ENCODE measurements at regions not wholly inside any gene's neighbourhood (a gene's known extent, or its start where the extent isn't known, plus 50 kb on each side); places are given as distances from the start of the nearest gene placed in this dataset.

DNA sequence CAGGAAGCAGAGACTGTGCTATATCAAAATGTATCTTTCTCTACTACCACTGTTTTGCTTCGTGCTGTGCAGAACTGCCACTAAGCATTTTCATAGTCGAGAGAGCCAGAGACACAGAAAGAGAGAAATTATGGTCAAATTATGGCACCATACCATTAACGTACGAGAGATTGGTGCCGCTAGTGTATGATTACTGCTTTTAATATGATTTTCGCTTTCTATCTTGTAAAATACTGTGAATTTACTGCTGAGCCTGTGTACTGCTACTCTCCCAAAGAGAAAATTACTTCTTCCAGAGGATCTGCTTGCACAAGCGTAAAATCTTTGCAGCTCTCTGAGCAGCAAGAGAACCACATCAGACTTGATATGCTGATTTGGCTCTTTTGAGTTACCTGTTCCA is 71.1 kb upstream of the ZNF281 start:
- WGBS, 2 experiments, result 93 to 95% methylated on average over 7 of the region's 7 CpGs
- H3K27me3 ChIP-seq (ENCODE audit: control insufficient read depth, insufficient read depth, low read length, poor library complexity, severe bottlenecking), result no peaks in the 10 kb centered on the region
- no peaks in the 10 kb centered on the region for H3K4me1 ChIP-seq (ENCODE audit: control insufficient read depth, insufficient read depth, low read length)
- H3K9me3 ChIP-seq (ENCODE audit: control insufficient read depth, low read length), result no peaks in the 10 kb centered on the region
- H3K4me3 ChIP-seq (ENCODE audit: insufficient read depth, low read depth, low read length), result no peak overlapping the region
- H3K27ac ChIP-seq (ENCODE audit: insufficient read depth, low read depth, low read length, poor library complexity, severe bottlenecking), result peak overlapping the region; percentile 1
- no peaks in the 10 kb centered on the region for H3K36me3 ChIP-seq (ENCODE audit: control insufficient read depth, insufficient read depth, low read length)

DNA sequence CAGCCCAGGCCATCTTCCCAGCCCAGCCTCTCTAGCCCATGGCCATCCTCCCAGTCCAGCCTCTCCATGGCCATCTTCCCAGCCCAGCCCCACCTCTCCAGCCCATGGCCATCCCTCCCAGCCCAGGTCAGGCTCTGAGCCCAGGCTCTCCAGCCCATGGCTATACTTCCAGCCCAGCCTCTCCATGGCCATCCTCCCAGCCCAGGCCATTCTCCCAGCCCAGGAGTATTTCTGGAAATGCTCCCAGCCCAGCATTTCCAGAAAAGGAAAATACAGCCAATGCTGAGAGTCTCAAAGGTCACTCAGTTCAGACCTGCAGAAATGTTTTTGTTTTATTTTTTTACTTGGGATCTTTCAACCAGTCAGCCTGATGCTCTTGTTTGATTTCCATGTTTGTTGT is 70.0 kb upstream of the ZNF281 start:
- no peaks in the 10 kb centered on the region for H3K4me1 ChIP-seq (ENCODE audit: control insufficient read depth, insufficient read depth, low read length)
- no peaks in the 10 kb centered on the region for H3K27me3 ChIP-seq (ENCODE audit: control insufficient read depth, insufficient read depth, low read length, poor library complexity, severe bottlenecking)
- H3K36me3 ChIP-seq (ENCODE audit: control insufficient read depth, insufficient read depth, low read length), result no peaks in the 10 kb centered on the region
- no peaks in the 10 kb centered on the region for H3K9me3 ChIP-seq (ENCODE audit: control insufficient read depth, low read length)
- no peak overlapping the region for H3K27ac ChIP-seq (ENCODE audit: insufficient read depth, low read depth, low read length, poor library complexity, severe bottlenecking)
- no peak overlapping the region for H3K4me3 ChIP-seq (ENCODE audit: insufficient read depth, low read depth, low read length)

DNA sequence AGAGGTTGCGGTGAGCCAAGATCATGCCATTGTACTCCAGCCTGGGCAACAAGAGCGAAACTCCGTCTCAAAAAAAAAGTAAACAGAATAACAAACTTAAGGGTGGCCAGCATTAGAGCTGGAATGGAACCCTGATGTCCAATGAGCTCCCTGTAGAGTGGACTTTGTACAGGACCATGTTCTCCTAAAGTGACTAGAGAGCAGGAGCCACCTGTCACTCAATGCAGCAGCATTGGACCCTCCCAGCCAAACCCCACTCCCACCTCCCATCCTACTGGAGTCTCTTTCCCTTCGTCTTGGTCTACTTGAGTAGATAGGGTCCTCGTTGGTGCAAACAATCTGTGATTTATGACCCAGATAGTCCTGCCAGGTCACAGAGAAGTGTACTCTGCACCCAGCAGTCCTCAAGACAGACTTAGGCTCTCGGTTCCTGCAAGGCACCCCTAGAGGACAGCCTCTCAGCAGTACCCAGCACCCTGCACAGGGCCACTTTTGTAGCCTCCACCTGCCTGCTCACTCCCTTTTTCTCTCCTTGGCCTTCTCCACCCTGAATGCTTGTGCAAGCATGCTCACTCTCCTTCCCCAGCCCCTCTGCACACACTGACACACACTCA is 69.2 kb upstream of the ZNF281 start:
- Histone ChIP-seq H3K27ac (ENCODE audit: insufficient read depth, low read depth, low read length, poor library complexity, severe bottlenecking) (no peak overlapping the region), H3K27me3 (ENCODE audit: control insufficient read depth, insufficient read depth, low read length, poor library complexity, severe bottlenecking) (no peaks in the 10 kb centered on the region), H3K4me3 (ENCODE audit: insufficient read depth, low read depth, low read length) (no peak overlapping the region), H3K36me3 (ENCODE audit: control insufficient read depth, insufficient read depth, low read length) (no peaks in the 10 kb centered on the region), H3K9me3 (ENCODE audit: control insufficient read depth, low read length) (no peaks in the 10 kb centered on the region), H3K4me1 (ENCODE audit: control insufficient read depth, insufficient read depth, low read length) (no peaks in the 10 kb centered on the region)
- 91 to 92% methylated on average over 6 of the region's 6 CpGs for WGBS, 2 experiments

DNA sequence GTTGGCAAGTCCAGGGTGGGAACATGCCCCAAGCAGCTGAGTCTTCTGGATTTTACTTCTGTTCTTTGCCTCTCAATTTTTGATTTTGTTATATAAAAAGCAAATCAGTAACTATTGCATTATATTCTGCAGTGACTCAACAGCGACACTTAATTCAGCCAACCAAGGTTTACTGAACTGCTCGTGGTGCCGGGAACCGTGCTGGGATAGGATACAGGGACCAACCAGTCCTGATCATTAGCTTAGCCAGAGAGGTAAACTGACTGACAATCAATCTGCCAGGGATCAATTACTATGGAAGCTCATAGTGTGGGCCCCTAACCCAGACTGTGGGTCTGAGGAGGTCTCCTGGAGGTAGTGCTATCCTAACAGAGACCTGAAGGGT is 68.4 kb upstream of the ZNF281 start:
- 94 to 97% methylated on average over 4 of the region's 4 CpGs for WGBS, 2 experiments
- no peaks in the 10 kb centered on the region for H3K27me3 ChIP-seq (ENCODE audit: control insufficient read depth, insufficient read depth, low read length, poor library complexity, severe bottlenecking)
- H3K9me3 ChIP-seq (ENCODE audit: control insufficient read depth, low read length), result no peaks in the 10 kb centered on the region

DNA sequence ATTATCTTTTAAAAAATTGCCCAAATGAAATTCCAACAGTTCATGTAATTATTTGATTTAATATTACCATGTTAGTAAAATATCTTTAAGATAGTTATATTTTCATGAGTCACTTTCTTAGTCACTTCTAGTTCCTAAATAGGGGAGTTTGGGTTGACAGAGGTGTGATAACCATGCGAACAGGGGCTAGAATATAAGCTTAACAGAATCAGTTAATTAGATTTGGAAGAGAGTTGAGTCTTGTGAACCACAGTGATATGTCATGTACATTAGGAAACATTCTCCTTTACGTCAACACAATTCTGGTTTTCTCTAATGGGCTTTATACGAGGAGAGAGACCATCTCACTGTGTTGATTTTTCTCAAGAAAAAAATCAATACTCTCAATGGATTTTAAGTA is 64.8 kb upstream of the ZNF281 start:
- H3K27ac ChIP-seq (ENCODE audit: insufficient read depth, low read depth, low read length, poor library complexity, severe bottlenecking), result no peak overlapping the region
- WGBS, 2 experiments, result 83 to 98% methylated on average over 1 to 3 of the region's 3 CpGs
- H3K27me3 ChIP-seq (ENCODE audit: control insufficient read depth, insufficient read depth, low read length, poor library complexity, severe bottlenecking), result no peaks in the 10 kb centered on the region
- no peaks in the 10 kb centered on the region for H3K4me1 ChIP-seq (ENCODE audit: control insufficient read depth, insufficient read depth, low read length)
- H3K4me3 ChIP-seq (ENCODE audit: insufficient read depth, low read depth, low read length), result no peak overlapping the region
- no peaks in the 10 kb centered on the region for H3K36me3 ChIP-seq (ENCODE audit: control insufficient read depth, insufficient read depth, low read length)
- H3K9me3 ChIP-seq (ENCODE audit: control insufficient read depth, low read length), result no peaks in the 10 kb centered on the region

More for the DNA sequence above, 68.4 kb upstream of the ZNF281 start:
- Histone ChIP-seq H3K4me1 (ENCODE audit: control insufficient read depth, insufficient read depth, low read length) (no peaks in the 10 kb centered on the region), H3K27ac (ENCODE audit: insufficient read depth, low read depth, low read length, poor library complexity, severe bottlenecking) (no peak overlapping the region), H3K4me3 (ENCODE audit: insufficient read depth, low read depth, low read length) (no peak overlapping the region), H3K36me3 (ENCODE audit: control insufficient read depth, insufficient read depth, low read length) (no peaks in the 10 kb centered on the region)

DNA sequence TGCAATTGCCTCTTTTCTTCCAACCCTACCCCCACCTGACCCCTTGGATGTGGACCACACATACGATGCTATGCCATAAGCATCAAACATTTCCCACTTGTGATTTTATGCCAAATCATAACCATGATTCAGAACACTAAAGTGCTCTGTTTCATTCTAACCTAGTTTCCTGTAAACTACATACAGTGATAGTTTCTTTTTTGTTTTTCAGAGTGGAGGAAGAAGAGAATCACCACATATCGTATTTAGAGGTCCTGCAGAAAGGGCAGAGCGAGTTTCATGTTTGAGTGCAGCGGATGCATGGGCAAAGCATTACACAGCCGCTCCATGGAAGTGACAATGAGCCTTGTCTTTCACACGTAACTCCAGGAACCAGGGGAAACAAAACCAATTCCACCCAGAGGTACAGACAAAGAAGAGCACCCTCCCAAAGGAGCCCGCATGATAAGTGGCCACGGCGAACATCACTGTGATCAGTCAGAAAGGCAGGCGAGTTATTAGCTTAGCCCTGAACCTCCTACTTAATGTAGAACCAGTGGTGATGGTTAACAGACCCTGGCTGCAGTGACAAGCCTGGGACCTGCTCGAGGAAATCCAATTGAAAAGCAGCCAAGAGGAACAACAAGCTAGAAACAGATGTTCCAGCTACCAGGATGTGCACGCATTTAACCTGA is 64.0 kb upstream of the ZNF281 start:
- Histone ChIP-seq H3K27me3 (ENCODE audit: control insufficient read depth, insufficient read depth, low read length, poor library complexity, severe bottlenecking) (no peaks in the 10 kb centered on the region), H3K36me3 (ENCODE audit: control insufficient read depth, insufficient read depth, low read length) (no peaks in the 10 kb centered on the region), H3K27ac (ENCODE audit: insufficient read depth, low read depth, low read length, poor library complexity, severe bottlenecking) (no peak overlapping the region), H3K4me3 (ENCODE audit: insufficient read depth, low read depth, low read length) (no peak overlapping the region), H3K4me1 (ENCODE audit: control insufficient read depth, insufficient read depth, low read length) (no peaks in the 10 kb centered on the region), H3K9me3 (ENCODE audit: control insufficient read depth, low read length) (no peaks in the 10 kb centered on the region)
- WGBS, 2 experiments, result 88 to 91% methylated on average over 12 of the region's 12 CpGs

DNA sequence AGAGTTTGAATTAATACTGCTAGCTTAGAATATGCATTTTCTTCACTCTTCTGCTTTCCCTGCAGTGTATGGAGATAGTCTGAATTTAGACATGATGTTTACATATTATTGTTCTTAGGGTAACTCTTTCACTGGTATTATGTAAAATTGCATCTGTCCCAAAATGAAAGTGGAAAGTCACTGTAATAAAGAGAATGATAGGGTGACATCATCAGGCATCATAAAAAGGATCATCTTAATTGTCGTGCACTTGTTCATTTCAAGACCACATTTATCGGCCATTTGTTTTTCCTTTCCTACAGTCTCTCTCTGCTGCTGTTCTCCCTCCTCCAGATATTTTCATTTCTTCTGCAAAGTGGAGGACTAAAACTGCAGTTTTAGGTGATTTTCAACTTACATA is 61.9 kb upstream of the ZNF281 start:
- Histone ChIP-seq H3K27ac (ENCODE audit: insufficient read depth, low read depth, low read length, poor library complexity, severe bottlenecking) (no peak overlapping the region), H3K4me1 (ENCODE audit: control insufficient read depth, insufficient read depth, low read length) (no peaks in the 10 kb centered on the region), H3K4me3 (ENCODE audit: insufficient read depth, low read depth, low read length) (no peak overlapping the region), H3K36me3 (ENCODE audit: control insufficient read depth, insufficient read depth, low read length) (no peaks in the 10 kb centered on the region), H3K9me3 (ENCODE audit: control insufficient read depth, low read length) (no peaks in the 10 kb centered on the region), H3K27me3 (ENCODE audit: control insufficient read depth, insufficient read depth, low read length, poor library complexity, severe bottlenecking) (no peaks in the 10 kb centered on the region)
- 97 to 100% methylated on average over 2 of the region's 2 CpGs for WGBS, 2 experiments

DNA sequence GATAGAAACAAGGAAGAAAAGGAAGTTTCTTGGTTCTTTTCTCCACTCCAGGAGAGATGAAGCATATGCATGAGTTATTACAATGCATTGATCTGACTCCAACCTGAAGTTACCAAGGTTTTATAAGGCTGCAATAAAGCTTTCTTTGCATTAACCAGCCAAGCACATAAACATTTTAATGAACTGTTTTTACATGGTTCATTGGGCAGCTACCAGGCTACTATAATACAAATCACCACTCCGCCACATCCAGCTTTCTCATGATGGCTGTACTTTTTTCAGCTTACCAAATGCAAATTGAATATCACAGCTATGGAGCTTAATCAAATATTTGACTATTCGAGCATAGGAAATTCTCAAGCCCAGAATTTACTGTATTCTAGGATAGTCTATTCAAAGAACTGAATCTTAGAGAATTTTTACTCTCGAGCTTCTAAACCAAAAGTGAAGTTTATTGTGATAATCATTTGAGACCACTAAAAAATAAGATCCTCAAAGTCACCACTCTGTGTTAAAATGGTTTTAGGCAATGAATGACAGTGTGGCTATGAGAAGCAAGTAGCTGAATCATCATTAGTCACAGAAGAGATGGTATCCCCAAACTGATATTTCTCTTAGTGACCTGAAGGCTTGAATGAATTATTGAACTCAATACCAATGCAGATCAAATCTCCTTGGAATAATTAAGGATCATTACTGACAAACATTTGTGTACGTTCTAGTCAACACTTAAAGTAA is 58.6 kb upstream of the ZNF281 start:
- H3K27ac ChIP-seq (ENCODE audit: insufficient read depth, low read depth, low read length, poor library complexity, severe bottlenecking), result no peak overlapping the region
- 94 to 100% methylated on average over 2 of the region's 4 CpGs for WGBS, 2 experiments
- no peaks in the 10 kb centered on the region for H3K36me3 ChIP-seq (ENCODE audit: control insufficient read depth, insufficient read depth, low read length)
- no peaks in the 10 kb centered on the region for H3K4me1 ChIP-seq (ENCODE audit: control insufficient read depth, insufficient read depth, low read length)
- H3K4me3 ChIP-seq (ENCODE audit: insufficient read depth, low read depth, low read length), result no peak overlapping the region
- H3K9me3 ChIP-seq (ENCODE audit: control insufficient read depth, low read length), result no peaks in the 10 kb centered on the region
- no peaks in the 10 kb centered on the region for H3K27me3 ChIP-seq (ENCODE audit: control insufficient read depth, insufficient read depth, low read length, poor library complexity, severe bottlenecking)

DNA sequence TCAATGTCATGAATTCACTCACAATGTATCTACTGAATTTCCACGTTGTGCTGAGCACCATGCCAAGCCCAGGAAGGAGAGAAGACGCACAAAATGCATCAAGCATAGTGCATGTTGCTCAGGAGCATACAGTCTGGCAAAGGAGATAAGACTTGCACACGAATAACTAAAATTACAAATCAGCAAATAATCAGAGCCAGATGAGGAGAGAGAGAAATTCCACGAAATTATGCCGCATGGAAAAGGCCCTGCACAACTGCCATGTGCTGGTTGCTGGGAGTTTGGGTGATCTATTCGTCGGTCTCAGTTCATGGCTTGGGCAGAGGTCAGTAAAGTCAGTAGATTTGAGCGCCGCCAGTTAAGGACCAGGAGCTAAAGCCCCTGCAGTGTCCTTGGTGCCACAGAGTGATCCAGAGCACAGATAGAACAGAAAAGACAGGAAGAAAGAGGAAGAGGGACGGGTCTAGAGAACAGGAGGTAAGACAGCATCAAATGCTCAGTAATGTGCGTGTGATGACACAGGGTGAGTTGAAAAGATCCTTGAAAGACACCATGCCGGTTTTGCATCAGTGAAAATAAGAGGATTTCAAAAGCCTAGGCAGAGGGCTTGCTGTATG is 55.1 kb upstream of the ZNF281 start:
- Histone ChIP-seq H3K4me1 (ENCODE audit: control insufficient read depth, insufficient read depth, low read length) (no peaks in the 10 kb centered on the region), H3K36me3 (ENCODE audit: control insufficient read depth, insufficient read depth, low read length) (no peaks in the 10 kb centered on the region), H3K9me3 (ENCODE audit: control insufficient read depth, low read length) (no peaks in the 10 kb centered on the region), H3K27me3 (ENCODE audit: control insufficient read depth, insufficient read depth, low read length, poor library complexity, severe bottlenecking) (no peaks in the 10 kb centered on the region), H3K27ac (ENCODE audit: insufficient read depth, low read depth, low read length, poor library complexity, severe bottlenecking) (no peak overlapping the region), H3K4me3 (ENCODE audit: insufficient read depth, low read depth, low read length) (no peak overlapping the region)
- WGBS, 2 experiments, result 87 to 89% methylated on average over 12 of the region's 12 CpGs
